GDM1 (cell line): ENCODE measurements at regions not wholly inside any gene's neighbourhood (a gene's known extent, or its start where the extent isn't known, plus 50 kb on each side); places are given as distances from the start of the nearest gene placed in this dataset.

Experiments used
- DNase-seq: peaks from one replicate; lab custom pipeline; 2025; lab: John Stamatoyannopoulos, UW

GRCh38 chr2:221289389-221289788 lies 282.7 kb downstream of the EPHA4 start:
- DNase-seq: no peak

- DNase-seq: no peak
Observed at GRCh38 chr2:221289846-221290245, 282.3 kb downstream of the EPHA4 start.

DNA sequence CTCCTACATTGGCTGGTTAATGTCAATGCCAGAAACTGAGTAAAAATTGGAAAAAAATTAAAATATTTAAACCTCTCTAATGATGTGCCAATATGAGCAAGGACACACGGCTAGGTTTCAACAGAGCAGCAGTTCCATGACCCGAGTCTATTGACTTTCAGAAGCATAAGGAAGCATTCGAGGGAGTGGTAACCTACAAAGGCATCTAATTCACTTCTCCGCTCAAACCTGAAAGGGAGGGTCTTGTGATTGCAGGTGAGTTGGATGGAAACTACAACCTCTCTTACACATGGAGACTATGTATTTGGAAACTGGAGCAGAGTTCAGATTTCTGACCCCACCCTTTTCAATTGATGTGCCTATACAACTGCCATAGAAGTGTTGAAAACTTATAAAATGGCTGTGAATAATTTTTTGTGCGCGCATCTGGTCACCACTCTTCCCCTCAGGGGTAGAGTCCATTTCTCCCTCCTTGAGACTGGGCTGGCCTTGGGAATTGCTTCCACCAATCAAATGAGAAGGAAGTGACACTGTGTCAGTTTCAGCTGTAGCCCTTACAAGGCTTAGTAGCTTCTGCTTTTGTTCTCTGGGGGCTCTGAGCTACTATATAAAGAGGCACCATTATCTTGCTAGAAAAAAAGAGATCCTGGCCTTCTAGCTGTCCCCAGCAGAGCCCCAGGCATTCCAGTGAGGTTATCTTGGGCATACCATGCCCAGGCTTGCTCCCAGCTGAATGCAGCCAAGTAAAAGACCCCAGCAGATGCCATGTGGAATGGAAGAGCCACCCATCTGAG lies 278.0 kb downstream of the EPHA4 start:
- no peak for DNase-seq

DNA sequence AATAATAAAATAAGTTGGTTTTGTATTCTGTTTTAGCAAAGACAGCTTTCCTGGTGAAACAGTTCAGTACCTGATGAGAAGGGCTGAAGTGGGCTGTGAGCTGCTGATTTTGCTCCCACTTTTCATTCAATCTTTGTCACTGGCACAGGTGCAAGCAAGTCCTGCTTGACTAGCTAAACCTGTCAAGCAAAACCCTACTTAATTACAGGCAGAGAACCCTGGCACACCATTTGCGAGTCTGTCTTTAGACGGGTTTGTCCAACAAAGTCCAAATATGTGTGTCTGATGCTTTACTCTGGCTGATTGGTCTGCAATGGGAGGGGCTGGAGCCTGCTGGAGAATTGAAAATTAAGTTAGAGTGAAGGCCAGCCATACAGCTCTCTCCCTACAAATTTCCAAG lies 267.2 kb downstream of the EPHA4 start:
- DNase-seq: no peak

- DNase-seq: no peak
Observed at GRCh38 chr2:221308507-221309066, 263.5 kb downstream of the EPHA4 start.

- DNase-seq: no peak
Observed at GRCh38 chr2:221309892-221310583, 262.1 kb downstream of the EPHA4 start.

DNA sequence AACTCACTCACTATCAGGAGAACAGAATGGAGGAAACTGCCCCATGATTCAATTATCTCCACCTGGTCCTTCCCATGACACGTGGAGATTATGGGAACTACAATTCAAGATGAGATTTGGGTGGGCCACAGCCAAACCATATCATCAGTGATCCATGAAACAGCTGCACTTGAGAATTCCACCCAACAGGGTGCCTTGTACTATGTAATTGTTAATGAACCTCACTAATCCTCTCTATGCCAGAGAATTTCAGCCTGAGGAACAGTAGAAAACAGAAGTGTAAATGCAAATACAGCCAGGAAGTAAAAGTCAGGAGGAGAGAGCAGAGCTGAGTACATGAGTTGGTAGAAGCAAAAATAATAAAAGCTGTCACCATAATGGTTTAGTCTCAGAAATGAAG lies 261.4 kb downstream of the EPHA4 start:
- no peak for DNase-seq

- DNase-seq: no peak
Observed at GRCh38 chr2:221312634-221313033, 259.5 kb downstream of the EPHA4 start.

- no peak for DNase-seq
Observed at GRCh38 chr2:221314786-221315185, 257.3 kb downstream of the EPHA4 start.

DNA sequence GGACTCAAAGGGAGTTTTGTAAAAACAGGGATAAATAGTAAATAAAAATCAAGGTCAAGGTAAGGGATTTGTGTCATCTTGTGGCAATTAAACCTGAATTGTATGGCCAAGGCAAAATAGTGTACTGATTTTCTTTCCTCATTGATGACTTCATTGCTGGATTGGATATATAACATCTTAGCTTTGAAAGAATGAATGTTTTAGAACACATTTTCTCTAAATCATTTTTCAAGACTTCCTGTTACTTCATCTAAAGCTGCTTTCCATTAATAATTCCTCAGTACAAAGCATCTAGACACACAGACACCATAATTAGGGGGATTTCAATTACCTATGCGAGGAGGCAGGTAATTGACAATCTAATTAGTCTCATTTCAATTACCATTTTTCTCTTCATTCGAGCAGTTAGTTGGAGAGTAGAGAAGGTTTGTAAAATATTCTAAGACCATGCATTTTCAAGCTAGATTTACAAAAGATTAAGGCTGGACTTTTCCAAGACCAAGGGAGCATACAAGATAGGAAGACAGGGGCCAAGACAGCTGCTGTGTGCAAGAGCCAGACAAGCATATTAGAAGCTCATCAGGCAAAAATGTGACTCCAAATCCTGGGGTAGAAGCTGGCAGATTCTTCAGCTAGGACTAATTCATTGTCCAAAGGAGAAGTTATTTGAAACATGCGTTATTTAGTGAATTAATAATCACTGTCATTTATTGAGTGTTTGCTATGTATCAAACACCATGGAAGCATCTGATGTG lies 253.6 kb downstream of the EPHA4 start:
- no peak for DNase-seq

GRCh38 chr2:221322741-221323140 lies 249.4 kb downstream of the EPHA4 start:
- no peak for DNase-seq

GRCh38 chr2:221323513-221323912 lies 248.6 kb downstream of the EPHA4 start:
- DNase-seq: no peak

- DNase-seq: no peak
Observed at GRCh38 chr2:221330436-221330835, 241.7 kb downstream of the EPHA4 start.

DNA sequence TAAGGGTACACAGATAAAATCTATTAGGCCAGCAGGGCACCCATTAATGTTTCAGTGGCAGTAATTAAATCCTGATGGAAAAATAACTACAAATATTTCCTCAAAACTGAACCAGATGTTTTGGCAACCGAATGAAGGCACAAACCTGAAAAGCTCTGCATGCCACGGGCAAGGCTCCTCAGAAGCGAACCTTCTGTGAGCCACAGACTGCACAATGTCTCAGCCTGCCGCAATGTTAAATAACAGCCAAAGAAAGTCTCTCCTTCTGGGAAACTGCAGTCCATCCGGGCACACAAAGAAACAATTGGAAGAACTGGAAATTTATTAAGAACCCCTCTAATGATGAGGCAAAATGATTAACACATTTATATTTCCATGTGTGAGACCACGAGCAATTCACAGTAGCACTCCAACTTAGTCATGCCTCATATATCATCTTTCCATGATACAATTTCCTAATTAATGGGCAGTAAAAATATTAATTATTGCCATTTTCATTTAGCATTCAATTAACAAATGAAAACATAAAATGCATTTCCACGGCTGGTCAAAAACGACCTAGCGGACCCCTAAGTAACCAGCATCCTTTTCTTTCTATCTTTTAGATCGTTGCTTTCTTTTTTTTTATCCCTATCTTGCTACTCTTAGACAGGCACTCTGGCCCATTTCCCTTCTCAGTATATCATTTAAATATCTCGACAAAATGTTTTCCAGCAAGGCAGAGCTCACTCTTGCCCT lies 237.5 kb downstream of the EPHA4 start:
- no peak for DNase-seq

- DNase-seq: no peak
Observed at GRCh38 chr2:221335219-221335752, 236.8 kb downstream of the EPHA4 start.

GRCh38 chr2:221336967-221337366 lies 235.1 kb downstream of the EPHA4 start:
- no peak for DNase-seq

DNA sequence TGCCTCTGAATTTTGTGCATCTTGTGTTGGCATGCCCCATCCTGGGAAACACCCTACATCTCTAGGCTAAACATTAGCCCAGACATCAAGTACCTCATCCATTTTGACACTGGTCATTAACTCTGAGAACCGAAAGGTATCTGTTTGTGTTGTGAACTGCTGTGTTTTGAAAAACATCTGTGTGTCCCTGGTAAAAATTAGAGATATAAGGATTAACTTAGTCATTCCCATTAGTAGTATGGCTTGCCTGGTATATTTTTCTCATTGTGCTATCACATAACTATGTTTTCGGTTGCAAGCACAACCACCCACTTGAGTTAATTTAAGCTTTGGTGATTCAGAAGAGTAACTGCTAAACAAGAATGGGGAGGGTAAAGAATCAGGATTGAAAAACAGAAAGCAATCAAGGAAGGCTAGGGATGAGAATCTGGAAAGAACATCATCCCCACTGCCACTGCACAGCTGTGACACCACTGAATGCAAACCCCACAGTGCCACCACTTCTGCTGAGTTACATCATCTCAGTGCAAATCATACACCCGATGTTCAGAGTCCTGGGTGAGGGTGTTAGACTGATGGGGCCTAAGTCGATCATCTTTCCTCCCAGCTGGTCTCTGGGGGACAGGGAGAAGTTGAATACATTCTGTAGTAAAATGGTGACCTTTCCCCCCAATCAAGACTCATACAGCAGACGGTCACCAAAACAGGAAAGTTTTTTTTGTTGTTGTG lies 234.0 kb downstream of the EPHA4 start:
- no peak for DNase-seq

GRCh38 chr2:221342388-221342787 lies 229.7 kb downstream of the EPHA4 start:
- no peak for DNase-seq

DNA sequence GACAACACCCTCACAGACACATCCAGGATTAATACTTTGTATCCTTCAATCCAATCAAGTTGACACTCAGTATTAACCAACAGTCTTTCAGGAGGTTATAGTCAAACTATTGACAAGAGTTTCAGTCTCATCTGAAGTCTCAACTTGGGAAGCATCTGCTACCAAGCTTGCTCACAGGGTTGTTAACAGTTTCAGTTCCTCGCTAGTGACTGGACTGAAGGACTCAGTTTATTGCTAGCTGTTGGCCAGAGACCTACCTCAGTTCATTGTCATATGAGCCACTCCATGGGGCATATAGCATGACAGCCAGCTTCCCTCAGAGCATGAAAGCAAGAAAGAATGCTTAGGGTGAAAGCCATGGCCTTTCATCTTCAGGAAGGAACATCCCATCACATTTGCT lies 228.6 kb downstream of the EPHA4 start:
- no peak for DNase-seq

- DNase-seq: no peak
Observed at GRCh38 chr2:221345516-221345915, 226.6 kb downstream of the EPHA4 start.

GRCh38 chr2:221346411-221346810 lies 225.7 kb downstream of the EPHA4 start:
- DNase-seq: no peak
